ENCODE measurements at regions not wholly inside any gene's neighbourhood (a gene's known extent, or its start where the extent isn't known, plus 50 kb on each side); places are given as distances from the start of the nearest gene placed in this dataset.

- no peaks in the 10 kb centered on the region for H3K36me3 Mint-ChIP-seq (ENCODE audit: insufficient read depth)
- no peaks in the 10 kb centered on the region for H3K9me3 Mint-ChIP-seq (ENCODE audit: low read depth)
- H3K27me3 Mint-ChIP-seq = peaks cover 20% of the 10 kb centered on the region
- no peak for DNase-seq (ENCODE audit: low spot score, unreplicated experiment)
- no peak overlapping the region for H3K4me3 Mint-ChIP-seq (ENCODE audit: low read depth)
- H3K4me1 Mint-ChIP-seq (ENCODE audit: low read depth) = no peaks in the 10 kb centered on the region
- TF ChIP-seq CTCF (IDR thresholded peaks at IDR 0.05; ENCODE audit: unreplicated experiment) = no peak
- no peak overlapping the region for H3K27ac Mint-ChIP-seq
Measured at GRCh38 chr10:2948127-2948854, 119.1 kb upstream of the PFKP start.

GRCh38 chr10:2944788-2945187 lies 122.6 kb upstream of the PFKP start:
- no peak for TF ChIP-seq CTCF (IDR thresholded peaks at IDR 0.05; ENCODE audit: unreplicated experiment)

GRCh38 chr10:2943932-2944614 lies 123.3 kb upstream of the PFKP start:
- no peaks in the 10 kb centered on the region for H3K9me3 Mint-ChIP-seq (ENCODE audit: low read depth)
- no peak for DNase-seq (ENCODE audit: low spot score, unreplicated experiment)
- H3K27ac Mint-ChIP-seq = no peak overlapping the region
- H3K27me3 Mint-ChIP-seq = peaks cover 10% of the 10 kb centered on the region
- H3K36me3 Mint-ChIP-seq (ENCODE audit: insufficient read depth) = no peaks in the 10 kb centered on the region
- TF ChIP-seq CTCF (IDR thresholded peaks at IDR 0.05; ENCODE audit: unreplicated experiment) = no peak
- no peak overlapping the region for H3K4me3 Mint-ChIP-seq (ENCODE audit: low read depth)
- H3K4me1 Mint-ChIP-seq (ENCODE audit: low read depth) = no peaks in the 10 kb centered on the region

More at GRCh38 chr10:2944788-2945187, 122.6 kb upstream of the PFKP start:
- Mint-ChIP-seq H3K9me3 (ENCODE audit: low read depth) (no peaks in the 10 kb centered on the region), H3K4me3 (ENCODE audit: low read depth) (no peak overlapping the region), H3K4me1 (ENCODE audit: low read depth) (no peaks in the 10 kb centered on the region), H3K27ac (no peak overlapping the region), H3K27me3 (peaks cover 9% of the 10 kb centered on the region), H3K36me3 (ENCODE audit: insufficient read depth) (no peaks in the 10 kb centered on the region)
- DNase-seq (ENCODE audit: low spot score, unreplicated experiment) = no peak

GRCh38 chr10:2942938-2943337 lies 124.4 kb upstream of the PFKP start:
- H3K36me3 Mint-ChIP-seq (ENCODE audit: insufficient read depth) = no peaks in the 10 kb centered on the region
- H3K9me3 Mint-ChIP-seq (ENCODE audit: low read depth) = no peaks in the 10 kb centered on the region
- DNase-seq (ENCODE audit: low spot score, unreplicated experiment) = no peak
- H3K27ac Mint-ChIP-seq = no peak overlapping the region
- H3K4me1 Mint-ChIP-seq (ENCODE audit: low read depth) = no peaks in the 10 kb centered on the region
- no peak overlapping the region for H3K4me3 Mint-ChIP-seq (ENCODE audit: low read depth)
- H3K27me3 Mint-ChIP-seq = peaks cover 15% of the 10 kb centered on the region
- TF ChIP-seq CTCF (IDR thresholded peaks at IDR 0.05; ENCODE audit: unreplicated experiment) = no peak

GRCh38 chr10:2938869-2939268 lies 128.5 kb upstream of the PFKP start:
- H3K27me3 Mint-ChIP-seq = peaks cover 25% of the 10 kb centered on the region
- no peak overlapping the region for H3K4me3 Mint-ChIP-seq (ENCODE audit: low read depth)
- no peaks in the 10 kb centered on the region for H3K9me3 Mint-ChIP-seq (ENCODE audit: low read depth)
- H3K4me1 Mint-ChIP-seq (ENCODE audit: low read depth) = no peaks in the 10 kb centered on the region
- H3K27ac Mint-ChIP-seq = no peak overlapping the region
- no peak for DNase-seq (ENCODE audit: low spot score, unreplicated experiment)
- no peak for TF ChIP-seq CTCF (IDR thresholded peaks at IDR 0.05; ENCODE audit: unreplicated experiment)
- no peaks in the 10 kb centered on the region for H3K36me3 Mint-ChIP-seq (ENCODE audit: insufficient read depth)
